Osteoblast (primary cell): ENCODE measurements at regions not wholly inside any gene's neighbourhood (a gene's known extent, or its start where the extent isn't known, plus 50 kb on each side); places are given as distances from the start of the nearest gene placed in this dataset.

Experiments used
- DNase-seq: peaks from one replicate; pipeline ENCODE4 v3.0.0; 2011; ENCODE audit warnings: low spot score, mixed read lengths; ENCODE audit not compliant: insufficient read length; ENCODE audit errors: missing footprints
- H2AFZ ChIP-seq: 2 replicates; pipeline ENCODE4 v1.6.0; 2011; ENCODE audit warnings: mild to moderate bottlenecking, low read length
- H3K27ac ChIP-seq: 2 replicates; pipeline ENCODE4 v1.5.1; 2011; ENCODE audit warnings: mild to moderate bottlenecking, low read depth, low read length, moderate library complexity
- H3K27me3 ChIP-seq: 2 replicates; pipeline ENCODE4 v1.6.0; 2012; ENCODE audit warnings: mild to moderate bottlenecking, control low read depth, inconsistent platforms, low read length, moderate library complexity; ENCODE audit not compliant: insufficient read depth
- H3K36me3 ChIP-seq: 2 replicates; pipeline ENCODE4 v1.5.1; 2011; ENCODE audit warnings: mild to moderate bottlenecking, low read length, control low read depth, moderate library complexity; ENCODE audit not compliant: insufficient read depth
- H3K4me1 ChIP-seq: 2 replicates; pipeline ENCODE4 v1.5.1; 2011; ENCODE audit warnings: mild to moderate bottlenecking, low read length, control low read depth, moderate library complexity; ENCODE audit not compliant: insufficient read depth
- H3K4me2 ChIP-seq: 2 replicates; pipeline ENCODE4 v1.6.0; 2011; ENCODE audit warnings: mild to moderate bottlenecking, low read length; ENCODE audit not compliant: insufficient read depth
- H3K4me3 ChIP-seq: fragments of 200-600 bp; sonication (generic); 3 replicates; pipeline ENCODE4 v1.5.1; 2012; ENCODE audit warnings: mild to moderate bottlenecking, low read length, inconsistent platforms; ENCODE audit not compliant: insufficient read depth
- H3K79me2 ChIP-seq: 2 replicates; pipeline ENCODE4 v1.6.0; 2012; ENCODE audit warnings: mild to moderate bottlenecking, low read length, control low read depth, inconsistent platforms; ENCODE audit not compliant: insufficient read depth
- H3K9me3 ChIP-seq: 2 replicates; pipeline ENCODE4 v1.5.1; 2011; ENCODE audit warnings: low read depth, low read length, control low read depth
- H4K20me1 ChIP-seq: 2 replicates; pipeline ENCODE4 v1.6.0; 2012; ENCODE audit warnings: mild to moderate bottlenecking, low read length, control low read depth; ENCODE audit not compliant: insufficient read depth
- CTCF ChIP-seq: IDR thresholded peaks from 2 replicates; pipeline ENCODE4 v1.5.1; 2011; ENCODE audit warnings: mild to moderate bottlenecking, low read depth, low read length, moderate library complexity; ENCODE audit errors: extremely low read depth

- H3K9me3 ChIP-seq: no peaks in the 10 kb centered on the region
- H3K79me2 ChIP-seq: no peaks in the 10 kb centered on the region
- H3K36me3 ChIP-seq: no peaks in the 10 kb centered on the region
- H2AFZ ChIP-seq: no peak overlapping the region
- no peak for DNase-seq
- H3K4me3 ChIP-seq: no peak overlapping the region
- no peaks in the 10 kb centered on the region for H3K4me1 ChIP-seq
- no peaks in the 10 kb centered on the region for H4K20me1 ChIP-seq
- no peak overlapping the region for H3K27ac ChIP-seq
- no peak overlapping the region for H3K4me2 ChIP-seq
- no peaks in the 10 kb centered on the region for H3K27me3 ChIP-seq
- no peak for TF ChIP-seq CTCF
Measured at GRCh38 chrX:149069899-149070298, 435.2 kb downstream of the IDS start.

GRCh38 chrX:149060921-149061320 is 444.2 kb downstream of the IDS start:
- Histone ChIP-seq H3K79me2 (no peaks in the 10 kb centered on the region), H3K27me3 (no peaks in the 10 kb centered on the region), H3K4me2 (no peak overlapping the region), H3K27ac (no peak overlapping the region), H4K20me1 (no peaks in the 10 kb centered on the region), H3K4me3 (no peak overlapping the region), H3K36me3 (no peaks in the 10 kb centered on the region), H3K4me1 (no peaks in the 10 kb centered on the region), H3K9me3 (no peaks in the 10 kb centered on the region), H2AFZ (no peak overlapping the region)
- no peak for DNase-seq
- TF ChIP-seq CTCF: no peak
